T47D (cell line): ENCODE measurements at regions not wholly inside any gene's neighbourhood (a gene's known extent, or its start where the extent isn't known, plus 50 kb on each side); places are given as distances from the start of the nearest gene placed in this dataset.
"Not testable (repeated sequence)": the region's sequence is repeated elsewhere in the genome, so short reads cannot be mapped to it uniquely, and the experiment has no call there.

Experiments used
- DNase-seq, 2 experiments: peaks; one replicate each; pipeline versions ENCODE4 v3.0.0 to v3.0.0-alpha.2; 2011 to 2012; ENCODE audit warnings: low read depth in 1 of 2, low spot score in 1 of 2
- in situ Hi-C: cut with HindIII; loops from 2 replicates; pipeline ENCODE4 v1.10.0; 2016; ENCODE audit warnings: low sequenced_read_pairs, low pct_unique_long_range_greater_than_20kb

- in situ Hi-C loops, DNase-seq: not testable (repeated sequence)
Measured at GRCh38 chr11:71710701-71711385, 122.2 kb upstream of the DEFB108B start.

- in situ Hi-C loops, DNase-seq: not testable (repeated sequence)
Measured at GRCh38 chr11:71712350-71712749, 120.7 kb upstream of the DEFB108B start.

GRCh38 chr11:71712846-71713245 is 120.2 kb upstream of the DEFB108B start:
- in situ Hi-C loops, DNase-seq: not testable (repeated sequence)

- in situ Hi-C loops, DNase-seq: not testable (repeated sequence)
Measured at GRCh38 chr11:71714510-71714909, 118.5 kb upstream of the DEFB108B start.

- DNase-seq, in situ Hi-C loops: not testable (repeated sequence)
Measured at GRCh38 chr11:71721840-71722239, 111.2 kb upstream of the DEFB108B start.

GRCh38 chr11:71723991-71724390 is 109.0 kb upstream of the DEFB108B start:
- in situ Hi-C loops, DNase-seq: not testable (repeated sequence)

- in situ Hi-C loops, DNase-seq: not testable (repeated sequence)
Measured at GRCh38 chr11:71730748-71731147, 102.3 kb upstream of the DEFB108B start.

GRCh38 chr11:71734368-71734767 is 98.6 kb upstream of the DEFB108B start:
- DNase-seq, in situ Hi-C loops: not testable (repeated sequence)

- DNase-seq, in situ Hi-C loops: not testable (repeated sequence)
Measured at GRCh38 chr11:71738317-71738716, 94.7 kb upstream of the DEFB108B start.

GRCh38 chr11:71743385-71743784 is 89.6 kb upstream of the DEFB108B start:
- in situ Hi-C loops, result not testable (repeated sequence)

GRCh38 chr11:71745656-71746055 is 87.3 kb upstream of the DEFB108B start:
- in situ Hi-C loops, result not testable (repeated sequence)
- peak in 1 of 2 experiments; percentile 64 for DNase-seq

More at GRCh38 chr11:71743385-71743784, 89.6 kb upstream of the DEFB108B start:
- not testable (repeated sequence) for DNase-seq

GRCh38 chr11:71746263-71746662 is 86.7 kb upstream of the DEFB108B start:
- DNase-seq, in situ Hi-C loops: not testable (repeated sequence)

GRCh38 chr11:71748965-71749620 is 83.9 kb upstream of the DEFB108B start:
- in situ Hi-C loops, DNase-seq: not testable (repeated sequence)

- in situ Hi-C loops, DNase-seq: not testable (repeated sequence)
Measured at GRCh38 chr11:71750908-71751307, 82.1 kb upstream of the DEFB108B start.

- in situ Hi-C loops, DNase-seq: not testable (repeated sequence)
Measured at GRCh38 chr11:71764695-71765491, 68.1 kb upstream of the DEFB108B start.

GRCh38 chr11:71767016-71767415 is 66.0 kb upstream of the DEFB108B start:
- DNase-seq, in situ Hi-C loops: not testable (repeated sequence)

- DNase-seq, in situ Hi-C loops: not testable (repeated sequence)
Measured at GRCh38 chr11:71772193-71772592, 60.8 kb upstream of the DEFB108B start.
